Hepatocyte (in vitro differentiated cells): ENCODE measurements at regions not wholly inside any gene's neighbourhood (a gene's known extent, or its start where the extent isn't known, plus 50 kb on each side); places are given as distances from the start of the nearest gene placed in this dataset.

Experiments used
- DNase-seq: peaks from one replicate; pipeline ENCODE4 v3.0.0-alpha.2; 2016; ENCODE audit warnings: low spot score
- H2AFZ ChIP-seq: fragments of 200-600 bp; sonication (generic); 2 replicates; pipeline ENCODE4 v1.6.0; 2016; ENCODE audit warnings: antibody characterized with exemption, mild to moderate bottlenecking
- H3K27ac ChIP-seq: fragments of 200-600 bp; sonication (generic); 2 replicates; pipeline ENCODE4 v1.5.1; 2016; ENCODE audit warnings: mild to moderate bottlenecking
- H3K27me3 ChIP-seq: fragments of 200-600 bp; sonication (generic); 2 replicates; pipeline ENCODE4 v1.6.1; 2016
- H3K36me3 ChIP-seq: fragments of 200-600 bp; sonication (generic); replicated peaks from 2 replicates; pipeline ENCODE4 v1.5.1; 2016; ENCODE audit warnings: low read depth; ENCODE audit not compliant: insufficient read depth
- H3K4me1 ChIP-seq: fragments of 200-600 bp; sonication (generic); 2 replicates; pipeline ENCODE4 v1.5.1; 2016; ENCODE audit warnings: mild to moderate bottlenecking, moderate library complexity; ENCODE audit not compliant: insufficient read depth
- H3K4me2 ChIP-seq: fragments of 200-600 bp; sonication (generic); 2 replicates; pipeline ENCODE4 v1.6.0; 2016
- H3K4me3 ChIP-seq: fragments of 200-600 bp; sonication (generic); 2 replicates; pipeline ENCODE4 v1.5.1; 2016; ENCODE audit warnings: mild to moderate bottlenecking
- H3K79me2 ChIP-seq: fragments of 200-600 bp; sonication (generic); 2 replicates; pipeline ENCODE4 v1.6.0; 2017; ENCODE audit warnings: mild to moderate bottlenecking
- H3K9me2 ChIP-seq: fragments of 200-600 bp; sonication (generic); replicated peaks from 2 replicates; pipeline ENCODE4 v1.6.0; 2017; ENCODE audit warnings: mild to moderate bottlenecking; ENCODE audit not compliant: insufficient read depth
- H3K9me3 ChIP-seq: fragments of 200-600 bp; sonication (generic); 2 replicates; pipeline ENCODE4 v1.5.1; 2016; ENCODE audit warnings: low read depth, mild to moderate bottlenecking
- H4K20me1 ChIP-seq: fragments of 200-600 bp; sonication (generic); 2 replicates; pipeline ENCODE4 v1.6.0; 2016; ENCODE audit warnings: mild to moderate bottlenecking; ENCODE audit not compliant: insufficient read depth, poor library complexity, severe bottlenecking
- EZH2 ChIP-seq: fragments of 200-600 bp; sonication (generic); IDR thresholded peaks from 2 replicates; pipeline ENCODE4 v1.6.1; 2016; ENCODE audit warnings: antibody characterized with exemption, mild to moderate bottlenecking, borderline replicate concordance
- EZH2phosphoT487 ChIP-seq: fragments of 200-600 bp; sonication (generic); IDR thresholded peaks from one replicate; pipeline ENCODE4 v1.6.1; 2018; ENCODE audit warnings: antibody characterized with exemption, mild to moderate bottlenecking, low read depth, moderate library complexity; ENCODE audit not compliant: unreplicated experiment, severe bottlenecking
- WGBS: methylation state at CpG from one replicate; pipeline ENCODE4 v1.1.6; 2016; ENCODE audit warnings: low lambda C conversion rate; ENCODE audit errors: missing lambda C conversion rate; 5-methylcytosine and 5-hydroxymethylcytosine counted together
- TF ChIP-seq, protein P1 (sequence below): fragments of 200-600 bp; sonication (generic); IDR thresholded peaks from 2 replicates; pipeline ENCODE4 v1.5.1; 2016; ENCODE audit warnings: antibody characterized with exemption, mild to moderate bottlenecking; ENCODE audit not compliant: poor library complexity

GRCh38 chr21:20083925-20084324, 914.3 kb upstream of the NCAM2 start:
- no peak overlapping the region for H3K4me3 ChIP-seq
- no peaks in the 10 kb centered on the region for H3K9me2 ChIP-seq
- TF ChIP-seq EZH2phosphoT487: no peak
- TF ChIP-seq, protein P1, sequence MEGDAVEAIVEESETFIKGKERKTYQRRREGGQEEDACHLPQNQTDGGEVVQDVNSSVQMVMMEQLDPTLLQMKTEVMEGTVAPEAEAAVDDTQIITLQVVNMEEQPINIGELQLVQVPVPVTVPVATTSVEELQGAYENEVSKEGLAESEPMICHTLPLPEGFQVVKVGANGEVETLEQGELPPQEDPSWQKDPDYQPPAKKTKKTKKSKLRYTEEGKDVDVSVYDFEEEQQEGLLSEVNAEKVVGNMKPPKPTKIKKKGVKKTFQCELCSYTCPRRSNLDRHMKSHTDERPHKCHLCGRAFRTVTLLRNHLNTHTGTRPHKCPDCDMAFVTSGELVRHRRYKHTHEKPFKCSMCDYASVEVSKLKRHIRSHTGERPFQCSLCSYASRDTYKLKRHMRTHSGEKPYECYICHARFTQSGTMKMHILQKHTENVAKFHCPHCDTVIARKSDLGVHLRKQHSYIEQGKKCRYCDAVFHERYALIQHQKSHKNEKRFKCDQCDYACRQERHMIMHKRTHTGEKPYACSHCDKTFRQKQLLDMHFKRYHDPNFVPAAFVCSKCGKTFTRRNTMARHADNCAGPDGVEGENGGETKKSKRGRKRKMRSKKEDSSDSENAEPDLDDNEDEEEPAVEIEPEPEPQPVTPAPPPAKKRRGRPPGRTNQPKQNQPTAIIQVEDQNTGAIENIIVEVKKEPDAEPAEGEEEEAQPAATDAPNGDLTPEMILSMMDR: no peak
- H3K27me3 ChIP-seq: no peaks in the 10 kb centered on the region
- no peaks in the 10 kb centered on the region for H3K79me2 ChIP-seq
- no peaks in the 10 kb centered on the region for H3K36me3 ChIP-seq
- H2AFZ ChIP-seq: no peak overlapping the region
- H3K4me2 ChIP-seq: no peak overlapping the region
- H4K20me1 ChIP-seq: no peaks in the 10 kb centered on the region
- no peak overlapping the region for H3K27ac ChIP-seq
- no peaks in the 10 kb centered on the region for H3K9me3 ChIP-seq
- DNase-seq: no peak
- no peaks in the 10 kb centered on the region for H3K4me1 ChIP-seq

DNA sequence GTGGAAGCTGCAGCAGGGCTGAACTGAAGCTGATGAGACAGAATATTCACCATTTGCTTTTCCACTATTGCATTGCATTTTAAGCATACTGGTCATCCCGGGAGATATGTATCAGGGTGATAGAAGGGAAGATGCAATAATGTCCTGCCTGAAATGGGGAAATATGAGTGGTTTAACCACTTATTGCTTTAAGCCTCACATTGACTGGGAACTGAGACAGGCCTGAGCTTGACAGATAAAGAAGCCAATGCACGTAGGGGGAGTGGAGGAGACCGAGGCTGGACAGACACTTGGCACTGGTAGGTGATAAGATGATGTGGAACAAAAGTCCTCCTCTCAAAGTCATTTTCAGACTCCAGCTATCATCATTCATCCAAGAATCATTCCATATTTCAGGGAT, 911.7 kb upstream of the NCAM2 start:
- WGBS: 82% methylated on average over 3 of the region's 3 CpGs
- no peaks in the 10 kb centered on the region for H3K27me3 ChIP-seq
- H3K27ac ChIP-seq: no peak overlapping the region
- no peak for DNase-seq
- no peaks in the 10 kb centered on the region for H3K9me3 ChIP-seq
- no peak overlapping the region for H3K4me3 ChIP-seq
- TF ChIP-seq EZH2 (no peak), EZH2phosphoT487 (no peak)
- TF ChIP-seq, protein P1: no peak
- no peaks in the 10 kb centered on the region for H3K9me2 ChIP-seq
- H4K20me1 ChIP-seq: no peaks in the 10 kb centered on the region
- no peaks in the 10 kb centered on the region for H3K4me1 ChIP-seq
- no peaks in the 10 kb centered on the region for H3K79me2 ChIP-seq
- H2AFZ ChIP-seq: no peak overlapping the region
- H3K4me2 ChIP-seq: no peak overlapping the region
- H3K36me3 ChIP-seq: no peaks in the 10 kb centered on the region

DNA sequence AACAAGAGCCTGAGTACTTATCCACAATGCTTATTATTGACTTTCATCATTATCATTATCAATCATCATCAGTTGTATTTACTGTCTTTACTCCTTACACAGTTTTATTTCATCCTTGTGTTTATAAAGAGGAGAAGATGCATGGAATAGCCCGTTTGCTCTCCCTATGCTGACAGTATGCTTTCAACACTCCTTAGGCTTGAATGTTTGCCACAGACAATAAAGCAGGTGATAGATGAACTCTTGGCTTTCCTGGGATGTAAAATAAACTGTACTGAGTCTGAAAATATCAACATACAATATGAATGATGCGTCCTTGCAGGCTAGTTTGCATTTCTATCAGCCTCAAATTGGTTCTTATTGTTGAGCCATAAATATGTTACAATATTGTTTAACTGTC, 891.8 kb upstream of the NCAM2 start:
- Histone ChIP-seq H3K9me2 (no peaks in the 10 kb centered on the region), H3K4me2 (no peak overlapping the region), H3K27ac (no peak overlapping the region), H4K20me1 (no peaks in the 10 kb centered on the region), H3K4me1 (no peaks in the 10 kb centered on the region), H3K36me3 (no peaks in the 10 kb centered on the region), H3K4me3 (no peak overlapping the region), H3K9me3 (no peaks in the 10 kb centered on the region), H3K27me3 (no peaks in the 10 kb centered on the region), H2AFZ (no peak overlapping the region), H3K79me2 (no peaks in the 10 kb centered on the region)
- DNase-seq: no peak
- WGBS: 61% methylated on average over 2 of the region's 2 CpGs
- TF ChIP-seq EZH2phosphoT487 (no peak), EZH2 (no peak)
- TF ChIP-seq, protein P1: no peak

- Histone ChIP-seq H4K20me1 (no peaks in the 10 kb centered on the region), H3K4me1 (no peaks in the 10 kb centered on the region), H3K9me2 (no peaks in the 10 kb centered on the region), H3K4me3 (no peak overlapping the region), H3K27ac (no peak overlapping the region), H3K4me2 (no peak overlapping the region), H2AFZ (no peak overlapping the region), H3K79me2 (no peaks in the 10 kb centered on the region), H3K9me3 (no peaks in the 10 kb centered on the region), H3K27me3 (no peaks in the 10 kb centered on the region), H3K36me3 (no peaks in the 10 kb centered on the region)
- DNase-seq: no peak
- 62% methylated on average over 1 of the region's 1 CpG for WGBS
- no peak for TF ChIP-seq EZH2
- TF ChIP-seq, protein P1: no peak
- no peak for TF ChIP-seq EZH2phosphoT487
Measured at GRCh38 chr21:20108016-20108415, 890.2 kb upstream of the NCAM2 start.
